ENCODE measurements at regions not wholly inside any gene's neighbourhood (a gene's known extent, or its start where the extent isn't known, plus 50 kb on each side); places are given as distances from the start of the nearest gene placed in this dataset.

DNA sequence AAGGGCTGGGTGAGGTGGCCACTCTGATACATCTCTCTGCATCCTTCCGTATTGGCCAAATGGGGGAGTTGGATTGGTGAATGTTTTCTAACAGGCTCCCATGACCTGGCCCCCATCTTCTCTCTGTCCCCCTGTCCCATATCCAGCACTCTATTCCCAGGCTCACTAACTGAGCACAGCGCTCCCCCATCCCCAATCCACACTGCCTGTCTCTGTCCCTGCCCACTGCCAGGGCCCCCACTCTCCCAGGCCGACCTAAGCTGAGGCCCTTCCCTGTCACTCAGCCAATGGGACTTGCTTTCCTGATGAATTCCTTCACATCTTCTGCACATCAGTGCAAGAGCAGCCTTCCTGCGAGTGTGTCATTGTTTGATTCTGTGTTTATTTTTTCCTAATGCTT is 216.8 kb upstream of the MYT1L start:
- Histone ChIP-seq H3K14ac (ENCODE audit: insufficient read length) (no peak overlapping the region), H3K79me1 (ENCODE audit: low read depth, low read length) (no peaks in the 10 kb centered on the region), H3K9ac (replicated peaks in 1 of 4; ENCODE audit: extremely low read depth in 1 of 4, low read depth in 3 of 4, low read length in 3 of 4) (no peak overlapping the region), H3K18ac (ENCODE audit: extremely low read depth, low read length) (no peak overlapping the region), H4K20me1 (replicated peaks in 1 of 2; ENCODE audit: control insufficient read depth in 1 of 2, insufficient read depth in 2 of 2, low read length in 2 of 2) (no peaks in the 10 kb centered on the region), H2BK12ac (ENCODE audit: low read depth, low read length) (no peak overlapping the region), H3K4me3 (ENCODE audit: extremely low read depth in 1 of 4, insufficient read depth in 2 of 4, low read depth in 3 of 4, low read length in 4 of 4) (no peak overlapping the region), H3K36me3 (ENCODE audit: control insufficient read depth in 2 of 4, insufficient read depth in 4 of 4, low read length in 3 of 4) (no peaks in the 10 kb centered on the region), H2BK120ac (replicated peaks; ENCODE audit: low read depth, low read length) (no peak overlapping the region), H2AK5ac (ENCODE audit: low read depth, low read length) (no peak overlapping the region), H3K4me2 (ENCODE audit: insufficient read depth in 1 of 2, low read depth in 2 of 2, low read length in 2 of 2) (no peak overlapping the region), H4K8ac (ENCODE audit: extremely low read depth, insufficient read depth, low read length) (no peak overlapping the region), H4K5ac (ENCODE audit: insufficient read length, low read depth, low read length) (no peak overlapping the region), H3K27ac (ENCODE audit: low read depth, low read length) (no peak overlapping the region), H2AFZ (ENCODE audit: low read length) (no peak overlapping the region), H3K4ac (replicated peaks; ENCODE audit: insufficient read length, low read depth, low read length) (no peak overlapping the region), H4K91ac (replicated peaks; ENCODE audit: insufficient read length, low read length) (no peak overlapping the region), H2BK5ac (ENCODE audit: low read depth, low read length) (no peak overlapping the region), H2BK20ac (ENCODE audit: low read length) (no peak overlapping the region), H3K4me1 (replicated peaks in 1 of 4; ENCODE audit: control insufficient read depth in 3 of 4, insufficient read depth in 4 of 4, low read length in 3 of 4) (no peaks in the 10 kb centered on the region; a peak in 1 of 7 replicates), H3K79me2 (ENCODE audit: control insufficient read depth in 1 of 2, insufficient read depth in 2 of 2, low read length in 2 of 2) (no peaks in the 10 kb centered on the region), H2BK15ac (ENCODE audit: low read length) (no peak overlapping the region), H3K9me3 (ENCODE audit: insufficient read depth in 2 of 2, low read depth in 1 of 2, low read length in 1 of 2) (peaks cover 16 to 19% of the 10 kb centered on the region in 2 experiments; a peak in 3 of 4 replicates), H3K23me2 (ENCODE audit: low read depth, low read length) (no peaks in the 10 kb centered on the region; the same call in 1 of the 2 replicates), H3K23ac (ENCODE audit: insufficient read length) (no peak overlapping the region), H3K56ac (replicated peaks; ENCODE audit: insufficient read length, low read depth, low read length) (no peak overlapping the region), H3K27me3 (replicated peaks in 1 of 4; ENCODE audit: control insufficient read depth in 3 of 4, extremely low read depth in 1 of 4, insufficient read depth in 3 of 4, low read length in 3 of 4) (no peaks in the 10 kb centered on the region; a peak in 2 of 7 replicates)
- TF ChIP-seq SIX5 (IDR thresholded peaks at IDR 0.05; ENCODE audit: low read depth, low read length) = no peak
- CTCF ChIA-PET (ENCODE audit: partially characterized antibody) = interaction anchor here (1.0 kb wide), 1 partner anchor 12 kb away, joined by 3 read pairs; no protein-coding TSS in a partner anchor
- DNase-seq (ENCODE audit: low read depth in 1 of 2, low spot score in 2 of 2) (no peak), FAIRE-seq (no peak)
- POLR2A ChIA-PET (ENCODE audit: partially characterized antibody) = no interaction called here
- 83% methylated on average over 4 of the region's 4 CpGs; no CpG with 5 or more reads in 1 of the 2 experiments for WGBS, 2 experiments (ENCODE audit: extremely low coverage in 1 of 2, insufficient coverage in 1 of 2, insufficient read length in 1 of 2, insufficient replicate concordance in 2 of 2, low coverage in 1 of 2, low lambda C conversion rate in 2 of 2, missing lambda C conversion rate in 1 of 2)

Data from H1 (cell line).